HUES64 (cell line): ENCODE measurements at regions not wholly inside any gene's neighbourhood (a gene's known extent, or its start where the extent isn't known, plus 50 kb on each side); places are given as distances from the start of the nearest gene placed in this dataset.

Source experiments
- H3K27ac ChIP-seq: 2 replicates; pipeline ENCODE4 v1.7.0; 2013; ENCODE audit warnings: low read depth, low read length, inconsistent platforms
- H3K27me3 ChIP-seq: 2 replicates; pipeline ENCODE4 v1.6.1; 2013; ENCODE audit warnings: mild to moderate bottlenecking, low read length; ENCODE audit not compliant: insufficient read depth
- H3K36me3 ChIP-seq: 2 replicates; pipeline ENCODE4 v1.6.1; 2013; ENCODE audit warnings: mild to moderate bottlenecking, low read length; ENCODE audit not compliant: insufficient read depth
- H3K4me1 ChIP-seq: 2 replicates; pipeline ENCODE4 v1.6.1; 2013; ENCODE audit warnings: mild to moderate bottlenecking, low read length, moderate library complexity; ENCODE audit not compliant: insufficient read depth
- H3K4me3 ChIP-seq: 2 replicates; pipeline ENCODE4 v1.5.1; 2013; ENCODE audit warnings: mild to moderate bottlenecking, low read length, moderate library complexity
- H3K9ac ChIP-seq: 2 replicates; pipeline ENCODE4 v1.6.1; 2013; ENCODE audit warnings: mild to moderate bottlenecking, low read depth, low read length
- H3K9me3 ChIP-seq: 2 replicates; pipeline ENCODE4 v1.6.1; 2013; ENCODE audit warnings: low read depth, low read length; ENCODE audit not compliant: insufficient read depth
- WGBS: fragments of 150-250, 120-280 bp; methylation state at CpG from one replicate; pipeline ENCODE4 v1.1.7; 2013; ENCODE audit warnings: missing lambda C conversion rate; 5-methylcytosine and 5-hydroxymethylcytosine counted together

GRCh38 chrX:25180242-25180641 is 164.5 kb upstream of the ARX start:
- Histone ChIP-seq H3K36me3 (no peaks in the 10 kb centered on the region), H3K4me3 (no peak overlapping the region), H3K9me3 (no peaks in the 10 kb centered on the region), H3K27me3 (no peaks in the 10 kb centered on the region), H3K4me1 (peaks cover 21% of the 10 kb centered on the region), H3K27ac (no peak overlapping the region), H3K9ac (no peak overlapping the region)
- 82% methylated on average over 2 of the region's 2 CpGs for WGBS

- 43% methylated on average over 3 of the region's 3 CpGs for WGBS
- H3K4me3 ChIP-seq = peak overlapping the region; percentile 5; the same call in 1 of the 2 replicates
- H3K9me3 ChIP-seq = no peaks in the 10 kb centered on the region
- H3K4me1 ChIP-seq = peaks cover 21% of the 10 kb centered on the region
- peak overlapping the region; percentile 30; the same call in 1 of the 2 replicates for H3K27ac ChIP-seq
- H3K36me3 ChIP-seq = no peaks in the 10 kb centered on the region
- no peak overlapping the region for H3K9ac ChIP-seq
- H3K27me3 ChIP-seq = no peaks in the 10 kb centered on the region
These were observed 162.8 kb upstream of the ARX start for GRCh38 chrX:25178555-25178954.

DNA sequence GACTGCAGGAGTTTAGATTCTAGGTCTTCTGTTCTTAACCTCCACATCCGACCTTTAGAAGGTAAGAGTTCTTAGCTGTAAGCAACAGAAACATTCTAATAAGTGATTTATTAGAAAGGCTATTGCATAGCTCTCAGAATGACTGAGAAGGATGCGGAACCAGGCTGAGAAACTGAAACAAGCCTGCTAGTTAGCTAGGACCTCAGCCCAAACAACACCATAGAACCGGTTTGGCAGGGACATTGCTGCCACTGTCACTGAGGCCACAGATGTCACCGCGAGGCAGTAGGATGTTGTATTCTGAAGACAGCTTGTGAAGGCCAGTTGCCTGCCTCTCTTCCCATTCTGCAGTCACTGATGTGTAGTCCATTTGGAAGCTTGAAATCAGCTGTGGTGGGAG is 160.0 kb upstream of the ARX start:
- Histone ChIP-seq H3K36me3 (no peaks in the 10 kb centered on the region), H3K4me1 (peaks cover 21% of the 10 kb centered on the region), H3K9ac (no peak overlapping the region), H3K27ac (no peak overlapping the region), H3K4me3 (no peak overlapping the region), H3K27me3 (no peaks in the 10 kb centered on the region), H3K9me3 (no peaks in the 10 kb centered on the region)
- 94% methylated on average over 3 of the region's 5 CpGs for WGBS

DNA sequence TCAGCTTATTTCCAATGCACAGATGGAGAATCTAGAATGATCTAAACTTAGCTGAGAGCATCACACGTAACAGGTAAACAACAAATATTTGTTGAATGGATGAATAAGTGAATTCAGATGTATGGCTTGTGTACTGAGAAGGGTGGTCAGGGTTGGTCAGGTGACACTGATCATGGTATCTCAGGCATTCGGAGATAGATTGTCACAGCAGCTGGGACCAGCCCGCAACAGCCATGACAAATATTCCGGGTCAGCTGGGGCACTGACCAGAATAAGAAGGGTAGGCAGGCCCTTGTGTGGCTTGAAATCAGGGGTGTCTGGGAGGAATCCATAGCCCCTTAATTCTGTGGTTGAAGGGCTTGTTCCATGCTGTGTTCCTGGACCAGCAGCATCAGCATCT is 159.4 kb upstream of the ARX start:
- Histone ChIP-seq H3K36me3 (no peaks in the 10 kb centered on the region), H3K4me1 (peaks cover 21% of the 10 kb centered on the region), H3K4me3 (no peak overlapping the region), H3K27me3 (no peaks in the 10 kb centered on the region), H3K27ac (no peak overlapping the region), H3K9me3 (no peaks in the 10 kb centered on the region), H3K9ac (no peak overlapping the region)
- WGBS = 94% methylated on average over 4 of the region's 4 CpGs

GRCh38 chrX:25166546-25166945 is 150.8 kb upstream of the ARX start:
- H3K27me3 ChIP-seq = no peaks in the 10 kb centered on the region
- WGBS = 91% methylated on average over 4 of the region's 4 CpGs
- H3K36me3 ChIP-seq = no peaks in the 10 kb centered on the region
- H3K4me1 ChIP-seq = no peaks in the 10 kb centered on the region
- H3K27ac ChIP-seq = no peak overlapping the region
- no peaks in the 10 kb centered on the region for H3K9me3 ChIP-seq
- no peak overlapping the region for H3K9ac ChIP-seq
- H3K4me3 ChIP-seq = no peak overlapping the region

- 72% methylated on average over 3 of the region's 4 CpGs for WGBS
These were observed 150.4 kb upstream of the ARX start for GRCh38 chrX:25166145-25166544.

GRCh38 chrX:25158635-25159034 is 142.9 kb upstream of the ARX start:
- WGBS = 83% methylated on average over 1 of the region's 2 CpGs
- Histone ChIP-seq H3K36me3 (no peaks in the 10 kb centered on the region), H3K9ac (no peak overlapping the region), H3K27ac (no peak overlapping the region), H3K4me1 (no peaks in the 10 kb centered on the region), H3K27me3 (no peaks in the 10 kb centered on the region), H3K4me3 (no peak overlapping the region), H3K9me3 (no peaks in the 10 kb centered on the region)

More at GRCh38 chrX:25166145-25166544, 150.4 kb upstream of the ARX start:
- Histone ChIP-seq H3K9me3 (no peaks in the 10 kb centered on the region), H3K9ac (no peak overlapping the region), H3K27ac (no peak overlapping the region), H3K27me3 (no peaks in the 10 kb centered on the region), H3K36me3 (no peaks in the 10 kb centered on the region), H3K4me3 (no peak overlapping the region), H3K4me1 (no peaks in the 10 kb centered on the region)

- H3K36me3 ChIP-seq = no peaks in the 10 kb centered on the region
- H3K27ac ChIP-seq = no peak overlapping the region
- H3K9ac ChIP-seq = no peak overlapping the region
- H3K27me3 ChIP-seq = no peaks in the 10 kb centered on the region
- no peaks in the 10 kb centered on the region for H3K4me1 ChIP-seq
- WGBS = 100% methylated on average over 1 of the region's 3 CpGs
- no peak overlapping the region for H3K4me3 ChIP-seq
- H3K9me3 ChIP-seq = no peaks in the 10 kb centered on the region
These were observed 141.1 kb upstream of the ARX start for GRCh38 chrX:25156832-25157231.

DNA sequence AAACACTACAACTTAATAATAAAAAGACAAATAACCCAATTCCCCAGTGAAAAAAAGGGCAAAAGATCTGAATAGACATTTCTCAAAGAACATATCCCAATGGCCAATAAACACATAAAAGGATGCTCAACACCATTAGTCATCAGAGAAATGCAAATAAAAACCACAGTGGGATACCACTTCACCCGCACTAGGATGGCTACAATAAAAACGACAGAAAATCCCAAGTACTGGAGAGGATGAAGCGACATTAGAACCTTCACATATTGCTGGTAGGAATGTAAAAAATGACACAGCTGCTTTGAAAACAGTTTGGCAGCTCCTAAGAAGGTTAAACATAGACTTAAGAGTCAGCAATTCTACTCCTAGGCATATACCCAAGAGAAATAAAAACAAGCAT is 140.6 kb upstream of the ARX start:
- H3K27ac ChIP-seq = no peak overlapping the region
- H3K36me3 ChIP-seq = no peaks in the 10 kb centered on the region
- no peaks in the 10 kb centered on the region for H3K9me3 ChIP-seq
- H3K4me3 ChIP-seq = no peak overlapping the region
- no peaks in the 10 kb centered on the region for H3K4me1 ChIP-seq
- H3K27me3 ChIP-seq = no peaks in the 10 kb centered on the region
- WGBS = 44% methylated on average over 3 of the region's 3 CpGs
- no peak overlapping the region for H3K9ac ChIP-seq

- 93% methylated on average over 3 of the region's 3 CpGs for WGBS
- H3K9ac ChIP-seq = no peak overlapping the region
- H3K9me3 ChIP-seq = no peaks in the 10 kb centered on the region
- no peaks in the 10 kb centered on the region for H3K36me3 ChIP-seq
- H3K4me1 ChIP-seq = no peaks in the 10 kb centered on the region
- H3K27me3 ChIP-seq = no peaks in the 10 kb centered on the region
- no peak overlapping the region for H3K27ac ChIP-seq
- H3K4me3 ChIP-seq = no peak overlapping the region
These were observed 138.4 kb upstream of the ARX start for GRCh38 chrX:25154168-25154567.

DNA sequence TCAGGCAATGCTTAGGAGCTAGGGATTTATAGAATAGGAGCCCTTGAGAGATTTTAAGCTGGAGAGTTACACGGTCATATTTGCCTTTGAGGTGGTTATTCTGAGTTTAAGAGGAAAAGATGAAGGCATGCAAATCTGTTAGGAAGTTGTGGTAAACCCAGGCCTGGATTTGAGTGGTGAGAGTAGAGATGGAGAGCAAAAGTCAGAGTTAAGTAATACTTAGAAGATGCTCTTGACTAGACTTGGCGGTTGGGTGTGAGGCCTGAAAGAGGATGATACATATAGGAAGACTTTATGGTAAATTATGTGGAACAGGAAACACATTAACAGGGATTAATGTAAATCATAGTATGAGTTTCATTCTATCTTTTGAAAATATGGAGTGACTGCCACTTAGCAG is 136.0 kb upstream of the ARX start:
- Histone ChIP-seq H3K4me1 (no peaks in the 10 kb centered on the region), H3K9ac (no peak overlapping the region), H3K4me3 (no peak overlapping the region), H3K36me3 (no peaks in the 10 kb centered on the region), H3K27me3 (no peaks in the 10 kb centered on the region), H3K27ac (no peak overlapping the region), H3K9me3 (no peaks in the 10 kb centered on the region)
- WGBS = 93% methylated on average over 2 of the region's 2 CpGs
